ENCODE measurements at regions not wholly inside any gene's neighbourhood (a gene's known extent, or its start where the extent isn't known, plus 50 kb on each side); places are given as distances from the start of the nearest gene placed in this dataset.

GRCh38 chr12:75900226-75900625 is 131.3 kb downstream of the PHLDA1 start:
- FAIRE-seq (no peak), DNase-seq (ENCODE audit: insufficient read length, low spot score) (no peak)
- TF ChIP-seq CTCF (IDR thresholded peaks at IDR 0.05; ENCODE audit: insufficient read depth, missing control alignments) = no peak

- FAIRE-seq = no peak
- TF ChIP-seq CTCF (IDR thresholded peaks at IDR 0.05; ENCODE audit: insufficient read depth, missing control alignments) = no peak
These were observed 136.4 kb downstream of the PHLDA1 start for GRCh38 chr12:75894965-75895754.

GRCh38 chr12:75893765-75894164 is 137.8 kb downstream of the PHLDA1 start:
- DNase-seq (ENCODE audit: insufficient read length, low spot score) = no peak
- FAIRE-seq = no peak
- TF ChIP-seq CTCF (IDR thresholded peaks at IDR 0.05; ENCODE audit: insufficient read depth, missing control alignments) = no peak

More at GRCh38 chr12:75894965-75895754, 136.4 kb downstream of the PHLDA1 start:
- DNase-seq (ENCODE audit: insufficient read length, low spot score) = no peak

- FAIRE-seq (no peak), DNase-seq (ENCODE audit: insufficient read length, low spot score) (no peak)
- no peak for TF ChIP-seq CTCF (IDR thresholded peaks at IDR 0.05; ENCODE audit: insufficient read depth, missing control alignments)
These were observed 138.7 kb downstream of the PHLDA1 start for GRCh38 chr12:75892731-75893408.

- no peak for TF ChIP-seq CTCF (IDR thresholded peaks at IDR 0.05; ENCODE audit: insufficient read depth, missing control alignments)
- FAIRE-seq (no peak), DNase-seq (ENCODE audit: insufficient read length, low spot score) (no peak)
These were observed 140.5 kb downstream of the PHLDA1 start for GRCh38 chr12:75891072-75891471.

GRCh38 chr12:75890660-75891059 is 140.9 kb downstream of the PHLDA1 start:
- no peak for DNase-seq (ENCODE audit: insufficient read length, low spot score)
- TF ChIP-seq CTCF (IDR thresholded peaks at IDR 0.05; ENCODE audit: insufficient read depth, missing control alignments) = no peak
- FAIRE-seq = no peak

GRCh38 chr12:75890141-75890540 is 141.4 kb downstream of the PHLDA1 start:
- TF ChIP-seq CTCF (IDR thresholded peaks at IDR 0.05; ENCODE audit: insufficient read depth, missing control alignments) = no peak
- FAIRE-seq (no peak), DNase-seq (ENCODE audit: insufficient read length, low spot score) (no peak)
